GM12873 (cell line): ENCODE measurements at regions not wholly inside any gene's neighbourhood (a gene's known extent, or its start where the extent isn't known, plus 50 kb on each side); places are given as distances from the start of the nearest gene placed in this dataset.

ENCODE experiments used
- CTCF ChIP-seq: IDR thresholded peaks from 2 replicates; pipeline ENCODE4 v1.5.1; 2012; ENCODE audit warnings: low read depth, mild to moderate bottlenecking, moderate library complexity, low read length, control low read depth; ENCODE audit not compliant: insufficient read depth; ENCODE audit errors: missing control alignments

- no peak for TF ChIP-seq CTCF
These were observed 57.2 kb upstream of the ARID5B start for GRCh38 chr10:61844116-61844822.

- no peak for TF ChIP-seq CTCF
These were observed 56.1 kb upstream of the ARID5B start for GRCh38 chr10:61845196-61845949.

GRCh38 chr10:61845950-61846268 lies 55.6 kb upstream of the ARID5B start:
- TF ChIP-seq CTCF, result no peak

- TF ChIP-seq CTCF, result no peak
These were observed 55.0 kb upstream of the ARID5B start for GRCh38 chr10:61846370-61847031.

- TF ChIP-seq CTCF, result no peak
These were observed 54.4 kb upstream of the ARID5B start for GRCh38 chr10:61847087-61847486.

- no peak for TF ChIP-seq CTCF
These were observed 53.9 kb upstream of the ARID5B start for GRCh38 chr10:61847640-61848039.

GRCh38 chr10:61850376-61850775 lies 51.1 kb upstream of the ARID5B start:
- no peak for TF ChIP-seq CTCF
